ENCODE measurements at regions not wholly inside any gene's neighbourhood (a gene's known extent, or its start where the extent isn't known, plus 50 kb on each side); places are given as distances from the start of the nearest gene placed in this dataset.

GRCh38 chr3:148083526-148084182 lies 614.0 kb upstream of the AGTR1 start:
- TF ChIP-seq CTCF (IDR thresholded peaks at IDR 0.05) (no peak), REST (IDR thresholded peaks at IDR 0.05; ENCODE audit: insufficient read depth in 1 of 2, low read depth in 2 of 2, low read length in 1 of 2) (no peak)

All from Panc1 (cell line).